HCT116 (cell line): ENCODE measurements at regions not wholly inside any gene's neighbourhood (a gene's known extent, or its start where the extent isn't known, plus 50 kb on each side); places are given as distances from the start of the nearest gene placed in this dataset.
A peak's percentile ranks its signal among the peaks of the same experiment; 100 is the strongest.

ENCODE experiments used
- CTCF ChIP-seq, 3 experiments: fragments of 200-600 bp in 1 of 3; sonication (generic) in 1 of 3; IDR thresholded peaks in 2 of 3; conservative IDR thresholded peaks in 1 of 3; 2 replicates each; pipeline ENCODE4 v1.5.1; 2012 to 2017; ENCODE audit warnings: low read depth in 2 of 3, low read length in 2 of 3, antibody characterized with exemption in 1 of 3, borderline replicate concordance in 1 of 3, control low read depth in 1 of 3, mild to moderate bottlenecking in 1 of 3, mixed read lengths in 1 of 3, mixed run types in 1 of 3, moderate library complexity in 1 of 3; ENCODE audit not compliant: insufficient read depth in 1 of 3
- EGR1 ChIP-seq: IDR thresholded peaks from 2 replicates; pipeline ENCODE4 v1.6.1; 2012; ENCODE audit warnings: low read depth
- ELF1 ChIP-seq: IDR thresholded peaks from 2 replicates; pipeline ENCODE4 v1.6.1; 2012; ENCODE audit warnings: low read depth, borderline replicate concordance
- POLR2A ChIP-seq: IDR thresholded peaks from 2 replicates; pipeline ENCODE4 v1.7.0; 2011; ENCODE audit warnings: borderline replicate concordance; ENCODE audit not compliant: insufficient read depth, insufficient read length; ENCODE audit errors: extremely low read depth
- RAD21 ChIP-seq: IDR thresholded peaks from 2 replicates; pipeline ENCODE4 v1.6.1; 2012; ENCODE audit warnings: low read depth, mild to moderate bottlenecking
- ZBTB33 ChIP-seq: IDR thresholded peaks from 2 replicates; pipeline ENCODE4 v1.6.1; 2011; ENCODE audit warnings: mild to moderate bottlenecking, low read length, moderate library complexity; ENCODE audit not compliant: insufficient replicate concordance; ENCODE audit errors: extremely low read depth

- TF ChIP-seq POLR2A (no peak), CTCF (IDR thresholded peaks at IDR 0.05 in 2 of 3, conservative IDR thresholded peaks at IDR 0.05 in 1 of 3; ENCODE audit: borderline replicate concordance in 1 of 3, insufficient read depth in 1 of 3, low read depth in 2 of 3, low read length in 2 of 3) (peak in 2 of 3 experiments; percentile 17 to 35; a peak in 3 of 6 replicates), EGR1 (no peak), RAD21 (peak; percentile 55), ZBTB33 (no peak), ELF1 (no peak)
These were observed 93.4 kb upstream of the SOD1 start for GRCh38 chr21:31566064-31566463.
